GM21825 (cell line): ENCODE measurements at regions not wholly inside any gene's neighbourhood (a gene's known extent, or its start where the extent isn't known, plus 50 kb on each side); places are given as distances from the start of the nearest gene placed in this dataset.

Experiments used
- ATAC-seq: cut with Tn5 transposase; IDR thresholded peaks from one replicate; pipeline ENCODE4 v1.9.1; 2021; ENCODE audit warnings: mild to moderate bottlenecking, moderate library complexity; ENCODE audit not compliant: unreplicated experiment

GRCh38 chr21:35770101-35770945, 290.0 kb downstream of the SETD4 start:
- no peak for ATAC-seq

- ATAC-seq: no peak
These were observed 292.1 kb downstream of the SETD4 start for GRCh38 chr21:35768187-35768586.

DNA sequence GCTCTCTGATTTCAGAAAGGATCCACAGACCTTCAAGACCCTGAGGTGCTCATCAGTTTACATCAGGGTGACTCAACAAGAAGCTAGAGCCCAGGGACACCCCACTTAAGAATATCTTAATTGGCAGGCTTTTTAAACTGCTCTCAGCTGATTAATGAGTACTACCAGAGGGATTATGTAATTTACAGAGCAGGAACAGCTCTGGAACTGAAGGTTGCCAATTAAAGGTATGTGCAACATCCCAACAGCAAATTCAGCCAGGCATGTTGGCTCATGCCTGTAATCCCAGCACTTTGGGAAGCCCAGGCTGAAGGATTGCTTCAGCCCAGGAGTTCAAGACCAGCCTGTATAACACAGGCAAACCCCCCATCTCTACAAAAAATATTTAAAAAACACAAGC, 295.7 kb downstream of the SETD4 start:
- ATAC-seq: no peak

- ATAC-seq: no peak
These were observed 296.2 kb downstream of the SETD4 start for GRCh38 chr21:35764077-35764476.

- ATAC-seq: no peak
These were observed 305.7 kb downstream of the SETD4 start for GRCh38 chr21:35754583-35754982.

DNA sequence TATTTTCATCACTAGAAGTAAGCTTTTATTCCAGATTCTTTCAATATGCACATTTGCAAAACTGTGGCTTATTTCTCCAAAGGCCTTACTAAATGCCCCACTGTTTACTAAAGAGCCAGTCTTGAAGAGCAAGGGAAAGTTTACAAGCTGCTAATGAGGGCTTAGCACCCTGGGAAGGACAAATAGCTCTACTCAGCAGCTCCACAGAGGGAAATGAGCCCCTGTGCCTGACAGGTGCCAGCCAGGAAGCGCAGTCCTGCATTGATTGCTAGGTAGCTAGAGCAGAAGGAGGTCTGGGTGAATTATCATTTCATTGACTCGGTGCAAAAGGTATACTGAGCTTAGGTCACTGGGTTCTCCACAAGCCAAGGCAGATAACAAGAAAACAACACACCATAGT, 307.0 kb downstream of the SETD4 start:
- no peak for ATAC-seq

DNA sequence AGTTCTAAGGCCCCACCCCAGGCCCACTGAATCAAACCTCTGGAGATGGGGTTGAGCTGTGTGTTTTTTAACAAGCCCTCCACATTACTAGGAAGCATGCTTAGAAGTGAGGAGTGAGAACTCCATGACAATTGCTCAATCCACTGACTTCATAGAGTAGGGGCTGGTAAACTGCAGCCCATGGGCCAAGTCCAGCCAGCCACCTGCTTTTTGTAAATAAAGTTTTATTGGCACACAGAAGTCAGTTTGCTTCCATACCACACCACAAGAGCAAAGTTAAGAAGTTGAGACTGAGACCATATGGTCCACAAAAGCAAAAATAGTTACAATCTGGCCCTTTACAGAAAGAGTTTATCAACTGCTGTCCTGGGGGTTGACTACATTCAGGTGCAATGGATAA, 309.2 kb downstream of the SETD4 start:
- ATAC-seq: no peak

DNA sequence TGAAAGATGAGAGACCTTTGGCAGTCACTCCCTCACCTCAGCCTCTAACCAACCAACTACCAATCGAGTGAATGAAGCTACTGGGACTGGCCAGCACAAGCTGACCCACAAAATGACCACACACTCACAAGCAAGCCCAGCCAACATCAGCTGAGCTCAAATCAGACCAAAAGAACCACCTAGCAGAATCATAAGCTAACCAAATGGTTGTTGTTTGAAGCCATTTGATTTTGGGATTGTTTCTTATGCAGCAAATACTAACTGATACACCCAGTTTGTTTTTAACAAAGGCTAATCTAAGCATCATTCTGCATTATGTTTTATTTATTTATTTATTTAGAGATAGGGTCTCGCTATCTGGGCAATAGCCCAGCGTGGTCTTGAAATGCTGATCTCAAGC, 310.4 kb downstream of the SETD4 start:
- no peak for ATAC-seq

- no peak for ATAC-seq
These were observed 311.5 kb downstream of the SETD4 start for GRCh38 chr21:35748678-35749314.

DNA sequence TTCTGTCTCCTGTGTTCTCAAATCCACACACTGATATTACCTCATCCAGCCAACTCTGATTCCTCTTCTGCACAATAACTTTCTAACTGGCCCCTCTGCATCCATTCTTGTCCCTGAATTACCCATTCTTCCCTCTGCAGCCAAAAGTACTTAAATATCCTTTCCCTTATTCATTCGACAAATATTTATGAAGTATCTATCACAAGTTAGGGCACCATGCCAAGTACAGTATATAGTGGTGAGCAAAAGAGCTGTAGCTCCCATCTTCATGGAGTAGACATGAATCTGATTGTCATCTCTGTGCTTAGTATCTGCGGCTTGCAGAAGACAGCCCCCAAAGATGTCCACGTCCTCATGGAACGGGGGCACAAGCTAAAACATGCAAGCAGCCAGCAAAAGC, 316.8 kb downstream of the SETD4 start:
- ATAC-seq: no peak

DNA sequence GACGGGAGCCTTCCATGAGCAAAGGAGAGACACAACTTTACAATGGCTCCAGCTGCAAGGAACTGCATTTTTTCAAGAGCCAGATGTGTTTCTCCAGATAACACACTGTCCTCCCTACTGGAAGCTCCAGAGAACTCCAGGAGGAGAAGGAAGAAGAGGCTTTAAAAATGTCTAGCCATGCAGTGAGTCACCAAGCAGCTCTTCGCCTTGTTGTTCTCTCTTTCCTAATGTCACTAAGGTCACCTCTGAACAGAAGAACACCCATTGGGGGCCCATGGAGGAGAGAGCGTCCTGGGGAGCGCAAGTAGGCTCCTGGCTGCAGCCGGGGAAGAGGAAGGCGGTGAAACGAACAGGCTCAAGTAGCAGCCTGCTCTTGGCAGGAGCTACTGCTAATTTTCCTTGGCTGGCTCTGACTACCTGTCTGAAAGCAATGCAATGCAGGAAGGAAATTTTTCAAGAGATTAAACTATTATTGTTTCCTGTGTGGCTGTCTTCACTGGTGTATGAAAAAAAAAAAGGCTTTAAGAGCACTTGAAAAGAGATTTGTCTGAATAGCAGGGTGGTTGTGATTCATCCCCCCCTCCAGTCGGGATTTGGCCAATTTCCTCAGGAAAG, 321.9 kb downstream of the SETD4 start:
- no peak for ATAC-seq

GRCh38 chr21:35737899-35738346, 322.4 kb downstream of the SETD4 start:
- ATAC-seq: no peak

- ATAC-seq: no peak
These were observed 322.9 kb downstream of the SETD4 start for GRCh38 chr21:35737449-35737848.

DNA sequence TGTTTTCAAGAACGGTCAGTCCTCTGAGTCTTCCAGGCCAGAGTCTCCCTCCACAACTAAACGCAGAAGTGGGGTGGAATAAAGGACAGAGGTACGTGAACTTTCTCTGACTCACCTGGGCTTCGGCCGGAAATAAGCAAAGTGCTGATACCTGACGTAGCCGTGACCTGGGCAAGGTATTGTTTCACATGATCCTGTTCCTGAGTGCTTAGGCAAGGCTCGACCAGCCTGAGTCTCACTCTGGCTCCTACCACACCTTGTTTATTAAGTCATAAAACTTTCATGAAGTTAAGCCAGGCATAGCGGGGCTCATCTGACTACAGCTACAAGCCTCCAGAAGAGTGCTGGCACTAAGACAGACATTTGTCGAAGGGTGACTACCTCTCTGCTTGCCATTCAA, 327.5 kb downstream of the SETD4 start:
- no peak for ATAC-seq

GRCh38 chr21:35730325-35730724, 330.0 kb downstream of the SETD4 start:
- no peak for ATAC-seq

DNA sequence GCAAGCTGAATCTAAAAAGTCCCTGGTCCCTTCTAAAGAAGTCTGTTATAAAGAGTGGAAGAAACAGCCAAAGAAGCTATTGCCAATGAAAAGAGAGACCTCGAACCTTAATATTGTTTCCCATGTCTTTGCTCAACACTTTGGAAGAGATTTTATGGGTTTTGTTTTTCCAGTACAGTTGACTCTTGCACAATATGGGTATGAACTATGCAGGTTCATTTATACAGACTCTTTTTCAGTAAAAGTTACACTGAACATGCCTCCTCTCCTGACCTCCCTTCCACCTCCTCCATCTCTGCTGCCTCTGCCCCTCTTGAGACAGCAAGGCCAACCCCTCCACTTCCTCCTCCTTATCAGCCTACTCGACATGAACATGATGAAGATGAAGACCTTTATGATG, 332.5 kb downstream of the SETD4 start:
- ATAC-seq: no peak

DNA sequence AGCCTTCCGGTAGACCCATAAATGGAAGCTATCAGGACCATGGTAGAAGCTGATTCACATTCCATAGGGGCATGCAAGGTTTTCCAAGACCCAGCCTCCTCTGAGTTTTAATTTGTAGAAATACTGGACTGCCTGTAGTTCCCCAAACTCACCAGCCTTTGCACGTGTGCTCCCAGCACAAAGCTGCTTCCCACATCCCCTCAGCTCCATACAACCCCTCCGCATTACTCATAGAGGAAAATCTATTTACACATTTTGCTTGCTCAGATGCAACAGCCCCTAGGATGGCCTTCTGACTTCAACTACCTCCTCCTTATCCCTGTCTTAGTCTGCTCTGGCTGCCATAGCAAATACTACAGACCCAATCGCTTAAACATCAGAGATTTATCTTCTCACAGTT, 336.2 kb downstream of the SETD4 start:
- ATAC-seq: no peak

GRCh38 chr21:35721701-35722100, 338.6 kb downstream of the SETD4 start:
- ATAC-seq: no peak

DNA sequence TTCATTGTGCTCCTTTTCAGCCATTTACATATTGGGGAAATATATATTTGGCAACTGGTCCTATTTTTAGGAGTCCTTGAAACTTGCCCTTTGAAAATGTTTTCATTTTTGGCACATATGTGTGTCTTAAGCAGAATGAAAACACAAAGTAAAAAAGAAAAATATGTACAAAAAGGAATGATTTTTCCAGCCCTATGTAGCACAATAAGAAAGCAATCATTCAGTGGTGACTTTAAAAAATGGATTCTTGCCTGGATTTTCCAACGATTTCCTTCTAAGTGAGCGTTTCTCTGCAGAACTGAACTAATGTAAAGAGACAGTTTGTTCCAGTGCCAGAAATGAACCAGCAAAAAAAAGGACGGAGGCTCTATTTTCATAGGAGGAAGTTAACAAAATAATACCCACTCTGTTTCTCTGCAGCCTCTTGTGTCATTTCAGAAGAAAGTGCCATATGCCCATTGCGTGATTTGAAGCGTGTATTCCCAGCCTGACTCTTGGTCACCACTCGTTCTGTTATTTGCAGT, 340.1 kb downstream of the SETD4 start:
- no peak for ATAC-seq

- ATAC-seq: no peak
These were observed 341.2 kb downstream of the SETD4 start for GRCh38 chr21:35719080-35719479.

DNA sequence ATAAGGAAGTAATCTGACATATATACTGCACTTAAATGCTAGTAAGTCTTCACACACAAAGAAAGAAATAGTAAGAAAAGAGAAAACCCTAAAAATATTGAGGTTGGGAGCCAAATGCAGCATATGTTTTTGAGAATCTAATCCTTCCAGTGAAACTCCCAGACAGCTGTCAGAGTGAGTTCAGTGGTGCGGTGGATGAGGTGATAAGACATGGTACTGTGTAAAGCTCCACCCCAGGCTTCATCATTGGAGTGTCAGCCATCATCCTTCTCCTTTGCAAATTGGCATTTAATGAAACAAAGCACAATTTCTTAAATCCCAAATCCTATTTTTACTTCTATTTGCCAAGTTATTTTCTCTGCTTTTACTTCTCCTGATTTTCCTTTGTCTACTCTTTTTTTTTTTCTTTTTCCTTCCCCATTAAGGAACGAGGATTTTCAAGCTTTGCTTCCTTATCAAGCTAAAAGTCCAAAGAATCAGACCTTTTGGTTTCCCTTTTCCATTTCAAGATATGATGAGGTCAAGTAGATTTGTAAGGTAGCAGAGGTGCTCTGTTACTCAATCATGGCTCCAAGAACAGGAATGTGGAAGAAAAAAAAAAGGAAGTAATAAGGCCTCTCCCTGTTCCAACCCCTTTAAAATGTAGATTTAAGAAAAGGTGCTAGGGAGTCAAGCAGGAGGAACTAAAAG, 343.3 kb downstream of the SETD4 start:
- ATAC-seq: no peak
